A673 (cell line): ENCODE measurements at regions not wholly inside any gene's neighbourhood (a gene's known extent, or its start where the extent isn't known, plus 50 kb on each side); places are given as distances from the start of the nearest gene placed in this dataset.

Experiments used
- BruUV-seq: library from RNA; stranded (reverse); fragments of 400-500 nt; replicated peaks from 2 replicates; lab custom pipeline; 2021; lab: Mats Ljungman, UMichigan
- CTCF ChIA-PET: fragments of 300-600 bp; sonication (Branson Sonifier 250); formaldehyde crosslinking; loops from one replicate; lab custom pipeline; 2022; ENCODE audit warnings: antibody characterized with exemption; lab: Charles Lee
- POLR2A ChIA-PET: fragments of 300-600 bp; sonication (Branson Sonifier 250); formaldehyde crosslinking; loops from one replicate; lab custom pipeline; 2022; ENCODE audit warnings: antibody characterized with exemption; ENCODE audit not compliant: low non-redundant PET; lab: Charles Lee
- DNase-seq: peaks from one replicate; pipeline ENCODE4 v3.0.0-alpha.2; 2015; ENCODE audit warnings: low spot score
- H3K27ac ChIP-seq: fragments of 200-600 bp; sonication (generic); 2 replicates; pipeline ENCODE4 v1.5.1; 2016; ENCODE audit warnings: mixed run types, low read depth, mild to moderate bottlenecking, mixed read lengths, antibody characterized with exemption, low read length; ENCODE audit not compliant: poor library complexity, severe bottlenecking
- H3K27me3 ChIP-seq: fragments of 200-600 bp; sonication (generic); replicated peaks from 2 replicates; pipeline ENCODE4 v1.6.1; 2017; ENCODE audit warnings: mixed run types, low read depth, mild to moderate bottlenecking, mixed read lengths, antibody characterized with exemption, low read length; ENCODE audit not compliant: insufficient read depth, poor library complexity
- H3K36me3 ChIP-seq: fragments of 200-600 bp; sonication (generic); 2 replicates; pipeline ENCODE4 v1.6.1; 2016; ENCODE audit warnings: mixed run types, mild to moderate bottlenecking, mixed read lengths, antibody characterized with exemption, low read length; ENCODE audit not compliant: insufficient read depth, poor library complexity, severe bottlenecking
- H3K4me1 ChIP-seq: fragments of 200-600 bp; sonication (generic); 2 replicates; pipeline ENCODE4 v1.6.1; 2017; ENCODE audit warnings: mixed run types, mild to moderate bottlenecking, mixed read lengths, antibody characterized with exemption, low read length; ENCODE audit not compliant: insufficient read depth, poor library complexity, severe bottlenecking
- H3K4me3 ChIP-seq: fragments of 200-600 bp; sonication (generic); 2 replicates; pipeline ENCODE4 v1.5.1; 2016; ENCODE audit warnings: low read depth, mixed run types, mild to moderate bottlenecking, mixed read lengths, low read length; ENCODE audit not compliant: poor library complexity, severe bottlenecking
- H3K9me3 ChIP-seq: fragments of 200-600 bp; sonication (generic); 2 replicates; pipeline ENCODE4 v1.6.1; 2016; ENCODE audit warnings: mixed run types, low read depth, mild to moderate bottlenecking, mixed read lengths, antibody characterized with exemption, low read length; ENCODE audit not compliant: poor library complexity, severe bottlenecking
- EZH2 ChIP-seq: fragments of 200-600 bp; sonication (generic); IDR thresholded peaks from 2 replicates; pipeline ENCODE4 v1.6.1; 2017; ENCODE audit warnings: borderline replicate concordance, low read depth, mild to moderate bottlenecking, mixed read lengths, antibody characterized with exemption, low read length; ENCODE audit not compliant: poor library complexity, severe bottlenecking
- intact Hi-C: fragments of 100-400 bp; cut with micrococcal nuclease; formaldehyde crosslinking; loops from one replicate; pipeline ENCODE4 v1.10.0; 2022; ENCODE audit not compliant: unreplicated experiment
- TF ChIP-seq, protein P1 (sequence below): fragments of 300-800, 200-600 bp; sonication (generic); conservative IDR thresholded peaks from 2 replicates; pipeline ENCODE4 v1.5.1; 2017; ENCODE audit warnings: low read depth, mild to moderate bottlenecking, antibody characterized with exemption, low read length, moderate library complexity, mixed read lengths

DNA sequence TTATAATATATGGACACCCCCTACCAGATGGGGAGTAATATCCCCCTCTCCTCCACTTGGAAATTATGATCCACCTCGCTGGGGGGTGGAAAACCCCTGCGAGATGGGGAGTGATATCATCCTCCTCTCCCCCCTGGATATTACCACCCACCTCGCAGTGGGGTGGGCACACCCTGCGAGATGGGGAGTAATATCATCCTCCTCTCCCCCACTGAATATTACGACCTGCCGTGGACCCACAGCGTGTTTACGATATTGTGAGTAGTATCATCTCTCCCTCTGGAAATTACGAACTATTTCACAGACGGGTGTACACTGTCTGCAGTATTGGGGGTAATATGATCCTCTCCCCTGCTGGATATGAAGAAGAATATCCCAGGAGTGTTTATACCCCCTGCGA, 228.3 kb upstream of the WSCD1 start:
- no peak for TF ChIP-seq EZH2
- TF ChIP-seq, protein P1, sequence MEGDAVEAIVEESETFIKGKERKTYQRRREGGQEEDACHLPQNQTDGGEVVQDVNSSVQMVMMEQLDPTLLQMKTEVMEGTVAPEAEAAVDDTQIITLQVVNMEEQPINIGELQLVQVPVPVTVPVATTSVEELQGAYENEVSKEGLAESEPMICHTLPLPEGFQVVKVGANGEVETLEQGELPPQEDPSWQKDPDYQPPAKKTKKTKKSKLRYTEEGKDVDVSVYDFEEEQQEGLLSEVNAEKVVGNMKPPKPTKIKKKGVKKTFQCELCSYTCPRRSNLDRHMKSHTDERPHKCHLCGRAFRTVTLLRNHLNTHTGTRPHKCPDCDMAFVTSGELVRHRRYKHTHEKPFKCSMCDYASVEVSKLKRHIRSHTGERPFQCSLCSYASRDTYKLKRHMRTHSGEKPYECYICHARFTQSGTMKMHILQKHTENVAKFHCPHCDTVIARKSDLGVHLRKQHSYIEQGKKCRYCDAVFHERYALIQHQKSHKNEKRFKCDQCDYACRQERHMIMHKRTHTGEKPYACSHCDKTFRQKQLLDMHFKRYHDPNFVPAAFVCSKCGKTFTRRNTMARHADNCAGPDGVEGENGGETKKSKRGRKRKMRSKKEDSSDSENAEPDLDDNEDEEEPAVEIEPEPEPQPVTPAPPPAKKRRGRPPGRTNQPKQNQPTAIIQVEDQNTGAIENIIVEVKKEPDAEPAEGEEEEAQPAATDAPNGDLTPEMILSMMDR: no peak
- H3K27me3 ChIP-seq: no peaks in the 10 kb centered on the region
- ChIA-PET POLR2A (no interaction called here), CTCF (no interaction called here)
- no peak overlapping the region for H3K4me3 ChIP-seq
- no peaks in the 10 kb centered on the region for H3K36me3 ChIP-seq
- no TSS peak for BruUV-seq
- no peak overlapping the region for H3K27ac ChIP-seq
- H3K4me1 ChIP-seq: no peaks in the 10 kb centered on the region
- no peaks in the 10 kb centered on the region for H3K9me3 ChIP-seq
- DNase-seq: no peak
- intact Hi-C loops: no loop called here

DNA sequence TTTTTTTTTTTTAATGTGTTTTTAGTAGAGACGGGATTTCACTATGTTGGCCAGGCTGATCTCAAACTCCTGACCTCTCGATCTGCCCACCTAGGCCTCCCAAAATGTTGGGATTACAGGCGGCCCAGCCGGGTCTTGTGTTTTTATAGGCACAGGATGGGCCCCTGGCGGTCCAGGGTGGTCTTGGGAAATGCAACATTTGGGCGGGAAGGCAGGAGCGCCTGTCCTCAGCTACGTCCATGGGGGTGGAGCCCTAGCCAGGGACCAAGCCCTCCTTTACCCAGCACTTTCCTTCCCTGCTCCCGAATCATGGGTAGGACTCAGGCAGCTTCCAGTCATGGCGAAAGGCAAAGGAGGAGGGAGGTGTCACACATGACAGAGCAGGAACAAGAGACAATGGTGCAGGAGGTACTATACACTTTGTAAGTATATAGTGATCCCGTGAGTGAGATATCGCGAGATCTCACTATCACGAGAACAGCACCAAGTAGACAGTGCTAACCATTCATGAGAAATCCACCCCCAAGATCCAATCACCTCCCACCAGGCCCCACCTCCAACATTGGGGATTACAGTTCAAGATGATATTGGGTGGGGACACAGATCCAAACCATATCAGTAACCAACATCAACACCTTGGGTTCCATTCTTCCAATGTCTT, 226.7 kb upstream of the WSCD1 start:
- Histone ChIP-seq H3K4me3 (no peak overlapping the region), H3K4me1 (no peaks in the 10 kb centered on the region), H3K27ac (no peak overlapping the region), H3K9me3 (no peaks in the 10 kb centered on the region), H3K27me3 (no peaks in the 10 kb centered on the region), H3K36me3 (no peaks in the 10 kb centered on the region)
- no peak for DNase-seq
- POLR2A ChIA-PET: no interaction called here
- CTCF ChIA-PET: no interaction called here
- intact Hi-C loops: no loop called here
- TF ChIP-seq EZH2: no peak
- TF ChIP-seq, protein P1: no peak
- no TSS peak for BruUV-seq

DNA sequence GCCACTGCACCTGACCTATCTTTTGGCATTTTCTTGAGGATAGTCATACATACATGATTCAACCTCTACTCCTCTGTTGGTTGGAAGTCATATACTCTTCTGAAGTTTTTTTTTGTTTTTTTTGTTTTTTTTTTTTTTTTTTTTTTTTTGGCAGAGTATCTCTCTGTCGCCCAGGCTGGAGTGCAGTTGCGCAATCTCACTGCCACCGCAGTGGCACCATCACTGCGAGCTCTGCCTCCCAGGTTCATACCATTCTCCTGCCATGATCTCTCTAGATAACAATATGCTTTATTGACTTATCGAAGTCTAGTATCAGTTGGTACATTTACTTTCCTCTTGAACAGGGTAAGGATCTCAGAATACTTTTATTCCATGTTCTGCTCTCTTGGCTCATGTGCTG, 224.2 kb upstream of the WSCD1 start:
- POLR2A ChIA-PET: no interaction called here
- Histone ChIP-seq H3K36me3 (no peaks in the 10 kb centered on the region), H3K9me3 (no peaks in the 10 kb centered on the region), H3K4me1 (no peaks in the 10 kb centered on the region), H3K27me3 (no peaks in the 10 kb centered on the region), H3K4me3 (no peak overlapping the region), H3K27ac (no peak overlapping the region)
- CTCF ChIA-PET: interaction anchor here (0.7 kb wide), 1 partner anchor 819 kb away, joined by 9 read pairs; no protein-coding TSS in a partner anchor
- no peak for TF ChIP-seq EZH2
- TF ChIP-seq, protein P1: no peak
- no peak for DNase-seq
- intact Hi-C loops: no loop called here
- no TSS peak for BruUV-seq
